ENCODE measurements at regions not wholly inside any gene's neighbourhood (a gene's known extent, or its start where the extent isn't known, plus 50 kb on each side); places are given as distances from the start of the nearest gene placed in this dataset.

DNA sequence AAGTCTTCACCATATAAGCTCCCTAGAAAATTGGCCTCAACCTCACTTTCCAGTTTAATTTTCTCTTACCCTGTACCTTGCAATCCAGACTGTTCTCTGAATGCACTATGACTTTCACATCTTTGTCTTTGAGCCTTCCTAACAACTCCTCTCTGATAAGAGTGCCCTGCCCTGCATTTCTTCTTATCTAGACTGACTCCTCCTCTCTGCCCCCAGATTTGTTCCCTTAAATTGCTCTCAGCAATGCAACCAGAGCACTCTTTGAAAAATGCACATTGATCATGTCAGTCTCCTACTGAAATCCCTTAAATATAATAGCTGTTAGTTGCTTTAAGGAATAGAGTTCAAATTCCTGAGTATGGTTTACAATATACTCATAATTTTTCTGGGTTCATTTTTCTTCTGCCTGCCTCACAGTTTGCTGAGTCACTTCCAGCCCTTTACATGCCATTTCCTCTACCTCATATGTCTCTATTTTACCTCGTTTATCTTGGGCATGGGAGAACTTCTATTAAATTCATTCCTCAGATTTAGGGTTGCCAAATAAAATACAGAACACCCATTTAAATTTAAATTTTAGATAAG is 582.7 kb upstream of the AADAT start:
- ChIA-PET POLR2A (ENCODE audit: partially characterized antibody) (no interaction called here), CTCF (ENCODE audit: partially characterized antibody) (no interaction called here)
- Histone ChIP-seq H4K5ac (ENCODE audit: insufficient read length, low read depth, low read length) (no peak overlapping the region), H3K23me2 (ENCODE audit: low read depth, low read length) (no peaks in the 10 kb centered on the region), H3K27me3 (replicated peaks in 1 of 4; ENCODE audit: control insufficient read depth in 3 of 4, extremely low read depth in 1 of 4, insufficient read depth in 3 of 4, low read length in 3 of 4) (no peaks in the 10 kb centered on the region), H3K9me3 (ENCODE audit: insufficient read depth in 2 of 2, low read depth in 1 of 2, low read length in 1 of 2) (no peaks in the 10 kb centered on the region), H3K79me1 (ENCODE audit: low read depth, low read length) (no peaks in the 10 kb centered on the region), H2AK5ac (ENCODE audit: low read depth, low read length) (no peak overlapping the region), H4K20me1 (replicated peaks in 1 of 2; ENCODE audit: control insufficient read depth in 1 of 2, insufficient read depth in 2 of 2, low read length in 2 of 2) (no peaks in the 10 kb centered on the region), H2AFZ (ENCODE audit: low read length) (peak overlapping the region; percentile 88), H4K91ac (replicated peaks; ENCODE audit: insufficient read length, low read length) (no peak overlapping the region), H3K14ac (ENCODE audit: insufficient read length) (no peak overlapping the region), H2BK15ac (ENCODE audit: low read length) (no peak overlapping the region), H2BK12ac (ENCODE audit: low read depth, low read length) (no peak overlapping the region), H3K4ac (replicated peaks; ENCODE audit: insufficient read length, low read depth, low read length) (no peak overlapping the region), H2BK20ac (ENCODE audit: low read length) (no peak overlapping the region), H2BK5ac (ENCODE audit: low read depth, low read length) (no peak overlapping the region), H3K4me3 (ENCODE audit: extremely low read depth in 1 of 4, insufficient read depth in 2 of 4, low read depth in 3 of 4, low read length in 4 of 4) (no peak overlapping the region), H3K4me2 (ENCODE audit: insufficient read depth in 1 of 2, low read depth in 2 of 2, low read length in 2 of 2) (no peak overlapping the region), H3K27ac (ENCODE audit: low read depth, low read length) (no peak overlapping the region), H3K4me1 (replicated peaks in 1 of 4; ENCODE audit: control insufficient read depth in 3 of 4, insufficient read depth in 4 of 4, low read length in 3 of 4) (no peaks in the 10 kb centered on the region), H3K36me3 (ENCODE audit: control insufficient read depth in 2 of 4, insufficient read depth in 4 of 4, low read length in 3 of 4) (no peaks in the 10 kb centered on the region), H2BK120ac (replicated peaks; ENCODE audit: low read depth, low read length) (no peak overlapping the region), H3K56ac (replicated peaks; ENCODE audit: insufficient read length, low read depth, low read length) (no peak overlapping the region), H3K79me2 (ENCODE audit: control insufficient read depth in 1 of 2, insufficient read depth in 2 of 2, low read length in 2 of 2) (no peaks in the 10 kb centered on the region), H3K23ac (ENCODE audit: insufficient read length) (no peak overlapping the region), H3K9ac (replicated peaks in 1 of 4; ENCODE audit: extremely low read depth in 1 of 4, low read depth in 3 of 4, low read length in 3 of 4) (no peak overlapping the region), H4K8ac (ENCODE audit: extremely low read depth, insufficient read depth, low read length) (no peak overlapping the region), H3K18ac (ENCODE audit: extremely low read depth, low read length) (no peak overlapping the region)
- WGBS, 2 experiments (ENCODE audit: extremely low coverage in 1 of 2, insufficient coverage in 1 of 2, insufficient read length in 1 of 2, insufficient replicate concordance in 2 of 2, low coverage in 1 of 2, low lambda C conversion rate in 2 of 2, missing lambda C conversion rate in 1 of 2) = 88% methylated on average over 1 of the region's 1 CpG; no CpG with 5 or more reads in 1 of the 2 experiments
- no peak for DNase-seq (ENCODE audit: low read depth in 1 of 2, low spot score in 2 of 2)
- TF ChIP-seq BACH1 (IDR thresholded peaks at IDR 0.05; ENCODE audit: low read length) (0 out of 2 replicates have a peak, but pooled peaks have one; percentile 36), CBX5 (IDR thresholded peaks at IDR 0.05; ENCODE audit: low read depth, low read length) (no peak)
- FAIRE-seq = no peak
